GM12878 (cell line): ENCODE measurements at regions not wholly inside any gene's neighbourhood (a gene's known extent, or its start where the extent isn't known, plus 50 kb on each side); places are given as distances from the start of the nearest gene placed in this dataset.

ENCODE experiments used
- ATAC-seq: fragments of 200-7000 bp; cut with Tn5 transposase; 3 replicates; pipeline ENCODE4 v1.9.1; 2020; ENCODE audit warnings: mild to moderate bottlenecking, moderate library complexity
- BruUV-seq: library from RNA; stranded (reverse); fragments of 400-500 nt; replicated peaks from 2 replicates; lab custom pipeline; 2021; lab: Mats Ljungman, UMichigan
- CTCF ChIA-PET: fragments of 300-600 bp; sonication (Branson Sonifier 250); formaldehyde crosslinking; extraction: SDS; loops from one replicate; lab custom pipeline; 2021; ENCODE audit warnings: inconsistent platforms; lab: Yijun Ruan, JAX
- POLR2A ChIA-PET: fragments of 350-600 bp; formaldehyde crosslinking; extraction: SDS; loops from one replicate; lab custom pipeline; 2021; ENCODE audit warnings: inconsistent platforms; lab: Charles Lee
- RAD21 ChIA-PET: fragments of 300-600 bp; sonication (Branson Sonifier 250); formaldehyde crosslinking; loops from one replicate; lab custom pipeline; 2023; ENCODE audit warnings: antibody characterized with exemption; ENCODE audit not compliant: unreplicated experiment; lab: Charles Lee
- SMC1A ChIA-PET: fragments of 300-600 bp; sonication (Branson Sonifier 250); formaldehyde crosslinking; loops from one replicate; lab custom pipeline; 2023; ENCODE audit not compliant: unreplicated experiment, uncharacterized antibody; lab: Charles Lee
- DNase-seq: peaks from one replicate; pipeline ENCODE4 v3.0.0-alpha.2; 2011; ENCODE audit warnings: low read depth, low spot score
- FAIRE-seq: peaks from 3 replicates; lab custom pipeline; 2011; peaks lifted over from hg19 to GRCh38; lab: Jason Lieb, UNC
- H2AFZ ChIP-seq: 2 replicates; pipeline ENCODE4 v1.6.0; 2011; ENCODE audit warnings: low read depth, low read length, control low read depth; ENCODE audit not compliant: control insufficient read depth
- H3K27ac ChIP-seq: 2 replicates; pipeline ENCODE4 v1.5.1; 2011; ENCODE audit warnings: control low read depth; ENCODE audit not compliant: control insufficient read depth, insufficient read depth
- H3K27me3 ChIP-seq, 2 experiments: replicated peaks in 1 of 2; 2 replicates each; pipeline versions ENCODE4 v1.6.0 to v1.6.1; 2011; ENCODE audit warnings: low read length in 1 of 2; ENCODE audit not compliant: control insufficient read depth in 2 of 2, insufficient read depth in 2 of 2
- H3K36me3 ChIP-seq, 2 experiments: 2 replicates each; pipeline ENCODE4 v1.5.1; 2011; ENCODE audit warnings: low read length in 1 of 2; ENCODE audit not compliant: control insufficient read depth in 2 of 2, insufficient read depth in 2 of 2
- H3K4me1 ChIP-seq: 2 replicates; pipeline ENCODE4 v1.6.1; 2011; ENCODE audit warnings: mild to moderate bottlenecking, low read length, moderate library complexity, mixed read lengths; ENCODE audit not compliant: control insufficient read depth, insufficient read depth
- H3K4me2 ChIP-seq: 2 replicates; pipeline ENCODE4 v1.6.0; 2011; ENCODE audit warnings: control low read depth; ENCODE audit not compliant: control insufficient read depth, insufficient read depth
- H3K4me3 ChIP-seq: fragments of 200-600 bp; sonication (generic); 2 replicates; pipeline ENCODE4 v1.5.1; 2016
- H3K79me2 ChIP-seq: 2 replicates; pipeline ENCODE4 v1.6.0; 2011; ENCODE audit warnings: low read length; ENCODE audit not compliant: control insufficient read depth, insufficient read depth
- H3K9ac ChIP-seq: 2 replicates; pipeline ENCODE4 v1.8.0; 2011; ENCODE audit warnings: low read length, control low read depth, mixed read lengths; ENCODE audit not compliant: control insufficient read depth, insufficient read depth
- H3K9me3 ChIP-seq: replicated peaks from 3 replicates; pipeline ENCODE4 v1.5.1; 2011; ENCODE audit warnings: mild to moderate bottlenecking, low read length; ENCODE audit not compliant: control insufficient read depth, insufficient read depth
- H4K20me1 ChIP-seq: 2 replicates; pipeline ENCODE4 v1.6.0; 2011; ENCODE audit not compliant: control insufficient read depth, insufficient read depth
- BHLHE40 ChIP-seq, 2 experiments: fragments of 450-650 bp in 1 of 2; IDR thresholded peaks; 2 replicates each; pipeline ENCODE4 v1.6.1; 2011 to 2017; ENCODE audit warnings: low read depth in 2 of 2, borderline replicate concordance in 1 of 2, improper control_type of control experiment in 1 of 2, low read length in 1 of 2, mild to moderate bottlenecking in 1 of 2
- BRCA1 ChIP-seq: IDR thresholded peaks from 2 replicates; pipeline ENCODE4 v1.6.1; 2011; ENCODE audit warnings: low read depth, low read length, improper control_type of control experiment
- CREM ChIP-seq: IDR thresholded peaks from 2 replicates; pipeline ENCODE4 v1.6.1; 2014; ENCODE audit warnings: antibody characterized with exemption, low read depth
- EGR1 ChIP-seq, 2 experiments: IDR thresholded peaks; 1 replicate in 1 of 2; 2 replicates in 1 of 2; pipeline ENCODE4 v1.6.1; 2011 to 2012; ENCODE audit warnings: low read depth in 2 of 2, low read length in 2 of 2, borderline replicate concordance in 1 of 2, mild to moderate bottlenecking in 1 of 2, moderate library complexity in 1 of 2
- HDAC2 ChIP-seq: fragments of 200-600 bp; sonication (generic); IDR thresholded peaks from 2 replicates; pipeline ENCODE4 v1.6.1; 2017
- HDGF ChIP-seq: fragments of 450-650 bp; IDR thresholded peaks from 2 replicates; pipeline ENCODE4 v1.6.1; 2016; ENCODE audit warnings: antibody characterized with exemption
- KAT2A ChIP-seq: conservative IDR thresholded peaks from 2 replicates; pipeline ENCODE4 v1.6.1; 2011; ENCODE audit warnings: low read depth, low read length; ENCODE audit not compliant: control insufficient read depth
- NR2F1 ChIP-seq: fragments of 450-650 bp; conservative IDR thresholded peaks from 2 replicates; pipeline ENCODE4 v1.6.1; 2017; ENCODE audit warnings: mild to moderate bottlenecking
- TCF12 ChIP-seq: IDR thresholded peaks from 2 replicates; pipeline ENCODE4 v1.6.1; 2011; ENCODE audit warnings: low read depth, mild to moderate bottlenecking, low read length
- USF1 ChIP-seq: IDR thresholded peaks from 2 replicates; pipeline ENCODE4 v1.6.1; 2011; ENCODE audit warnings: borderline replicate concordance, low read depth, mild to moderate bottlenecking, moderate library complexity, mixed read lengths, low read length; ENCODE audit not compliant: insufficient read depth; ENCODE audit errors: extremely low read length
- in situ Hi-C: fragments of 300-500 bp; cut with MboI; formaldehyde crosslinking; loops from 9 replicates; pipeline ENCODE4 v1.14.3; 2018; ENCODE audit warnings: mixed read lengths
- intact Hi-C: fragments of 100-400 bp; cut with micrococcal nuclease; formaldehyde crosslinking; loops from one replicate; pipeline ENCODE4 v1.14.2; 2022; ENCODE audit not compliant: unreplicated experiment
- TF ChIP-seq, protein P1 (sequence below): fragments of 450-650 bp; IDR thresholded peaks from 2 replicates; pipeline ENCODE4 v1.6.1; 2016; ENCODE audit warnings: mild to moderate bottlenecking

DNA sequence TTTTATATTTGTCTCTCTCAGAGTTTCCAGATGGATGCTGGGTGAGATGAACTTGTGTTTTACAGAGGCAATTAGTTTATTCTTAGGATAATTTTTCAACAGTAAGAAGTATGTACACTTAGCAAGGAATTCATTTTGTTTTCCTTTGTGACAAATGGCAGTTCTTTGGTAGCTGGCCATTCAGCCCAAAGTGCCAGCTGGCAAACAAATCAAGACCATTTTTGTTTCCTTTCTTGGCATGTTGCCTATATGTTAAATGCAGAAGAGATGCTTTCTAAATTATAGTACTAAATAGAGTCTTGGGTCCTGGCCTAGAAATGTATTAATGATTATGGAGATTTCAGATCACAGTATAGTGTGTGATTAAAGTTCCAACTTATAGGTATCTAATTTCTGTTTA, 337.1 kb downstream of the CNTNAP4 start:
- no peaks in the 10 kb centered on the region for H4K20me1 ChIP-seq
- in situ Hi-C loops (no loop called here), intact Hi-C loops (no loop called here)
- H3K9me3 ChIP-seq, result no peaks in the 10 kb centered on the region
- H3K9ac ChIP-seq, result no peak overlapping the region
- H3K4me2 ChIP-seq, result no peak overlapping the region
- no peaks in the 10 kb centered on the region for H3K79me2 ChIP-seq
- DNase-seq (no peak), FAIRE-seq (no peak), ATAC-seq (no peak)
- no peaks in the 10 kb centered on the region for H3K4me1 ChIP-seq
- SMC1A ChIA-PET, result no interaction called here
- POLR2A ChIA-PET, result no interaction called here
- no peaks in the 10 kb centered on the region for H3K27me3 ChIP-seq
- no TSS peak for BruUV-seq
- no peak overlapping the region for H3K4me3 ChIP-seq
- CTCF ChIA-PET, result no interaction called here
- TF ChIP-seq BRCA1 (no peak), EGR1 (IDR thresholded peaks at IDR 0.05; ENCODE audit: borderline replicate concordance in 1 of 2, low read depth in 2 of 2, low read length in 2 of 2) (no peak), BHLHE40 (IDR thresholded peaks at IDR 0.05; ENCODE audit: borderline replicate concordance in 1 of 2, low read depth in 2 of 2, low read length in 1 of 2) (no peak), TCF12 (no peak), HDGF (no peak), KAT2A (no peak), CREM (no peak), NR2F1 (no peak), HDAC2 (no peak), USF1 (no peak)
- TF ChIP-seq, protein P1, sequence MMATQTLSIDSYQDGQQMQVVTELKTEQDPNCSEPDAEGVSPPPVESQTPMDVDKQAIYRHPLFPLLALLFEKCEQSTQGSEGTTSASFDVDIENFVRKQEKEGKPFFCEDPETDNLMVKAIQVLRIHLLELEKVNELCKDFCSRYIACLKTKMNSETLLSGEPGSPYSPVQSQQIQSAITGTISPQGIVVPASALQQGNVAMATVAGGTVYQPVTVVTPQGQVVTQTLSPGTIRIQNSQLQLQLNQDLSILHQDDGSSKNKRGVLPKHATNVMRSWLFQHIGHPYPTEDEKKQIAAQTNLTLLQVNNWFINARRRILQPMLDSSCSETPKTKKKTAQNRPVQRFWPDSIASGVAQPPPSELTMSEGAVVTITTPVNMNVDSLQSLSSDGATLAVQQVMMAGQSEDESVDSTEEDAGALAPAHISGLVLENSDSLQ, result no peak
- no peak overlapping the region for H3K27ac ChIP-seq
- no peaks in the 10 kb centered on the region for H3K36me3 ChIP-seq
- no peak overlapping the region for H2AFZ ChIP-seq
- RAD21 ChIA-PET, result no interaction called here
